HG02885 (cell line): ENCODE measurements at regions not wholly inside any gene's neighbourhood (a gene's known extent, or its start where the extent isn't known, plus 50 kb on each side); places are given as distances from the start of the nearest gene placed in this dataset.

Experiments used
- ATAC-seq: cut with Tn5 transposase; IDR thresholded peaks from one replicate; pipeline ENCODE4 v1.9.1; 2021; ENCODE audit warnings: mild to moderate bottlenecking; ENCODE audit not compliant: unreplicated experiment, poor library complexity

- no peak for ATAC-seq
Observed at GRCh38 chr20:11301699-11302098, 616.0 kb upstream of the BTBD3 start.

- no peak for ATAC-seq
Observed at GRCh38 chr20:11302436-11302835, 615.3 kb upstream of the BTBD3 start.

GRCh38 chr20:11304795-11305194 lies 612.9 kb upstream of the BTBD3 start:
- no peak for ATAC-seq

- no peak for ATAC-seq
Observed at GRCh38 chr20:11305406-11305805, 612.3 kb upstream of the BTBD3 start.

- ATAC-seq = no peak
Observed at GRCh38 chr20:11311659-11312224, 606.0 kb upstream of the BTBD3 start.

- no peak for ATAC-seq
Observed at GRCh38 chr20:11315525-11315924, 602.2 kb upstream of the BTBD3 start.

GRCh38 chr20:11316244-11316643 lies 601.4 kb upstream of the BTBD3 start:
- ATAC-seq = no peak

- no peak for ATAC-seq
Observed at GRCh38 chr20:11320033-11320432, 597.7 kb upstream of the BTBD3 start.

- no peak for ATAC-seq
Observed at GRCh38 chr20:11323816-11324215, 593.9 kb upstream of the BTBD3 start.

- ATAC-seq = no peak
Observed at GRCh38 chr20:11324990-11325389, 592.7 kb upstream of the BTBD3 start.

GRCh38 chr20:11328839-11329238 lies 588.9 kb upstream of the BTBD3 start:
- no peak for ATAC-seq

- no peak for ATAC-seq
Observed at GRCh38 chr20:11329271-11329670, 588.4 kb upstream of the BTBD3 start.

- no peak for ATAC-seq
Observed at GRCh38 chr20:11331096-11331495, 586.6 kb upstream of the BTBD3 start.

GRCh38 chr20:11332381-11332780 lies 585.3 kb upstream of the BTBD3 start:
- no peak for ATAC-seq

GRCh38 chr20:11333634-11334033 lies 584.1 kb upstream of the BTBD3 start:
- no peak for ATAC-seq

- ATAC-seq = no peak
Observed at GRCh38 chr20:11337361-11338130, 580.1 kb upstream of the BTBD3 start.

- ATAC-seq = no peak
Observed at GRCh38 chr20:11338496-11339306, 579.0 kb upstream of the BTBD3 start.

- ATAC-seq = no peak
Observed at GRCh38 chr20:11344939-11345338, 572.8 kb upstream of the BTBD3 start.

- no peak for ATAC-seq
Observed at GRCh38 chr20:11347738-11348137, 570.0 kb upstream of the BTBD3 start.

GRCh38 chr20:11350126-11351005 lies 567.3 kb upstream of the BTBD3 start:
- ATAC-seq = no peak
